H1 (cell line): ENCODE measurements at regions not wholly inside any gene's neighbourhood (a gene's known extent, or its start where the extent isn't known, plus 50 kb on each side); places are given as distances from the start of the nearest gene placed in this dataset.

Source experiments
- CEBPB ChIP-seq: IDR thresholded peaks from 2 replicates; pipeline ENCODE4 v1.6.1; 2012; ENCODE audit warnings: low read depth, low read length
- CREB1 ChIP-seq: IDR thresholded peaks from 2 replicates; pipeline ENCODE4 v1.6.1; 2012; ENCODE audit warnings: inconsistent platforms
- EGR1 ChIP-seq: IDR thresholded peaks from 2 replicates; pipeline ENCODE4 v1.6.1; 2011; ENCODE audit warnings: low read depth, low read length, borderline replicate concordance
- GTF2F1 ChIP-seq: IDR thresholded peaks from 2 replicates; pipeline ENCODE4 v1.6.1; 2012; ENCODE audit warnings: low read depth, low read length, improper control_type of control experiment, borderline replicate concordance
- JUND ChIP-seq: IDR thresholded peaks from 2 replicates; pipeline ENCODE4 v1.6.1; 2011; ENCODE audit warnings: mild to moderate bottlenecking, improper control_type of control experiment, low read length
- MAFK ChIP-seq: IDR thresholded peaks from 2 replicates; pipeline ENCODE4 v1.6.1; 2012; ENCODE audit warnings: low read depth, mild to moderate bottlenecking, improper control_type of control experiment, low read length
- NRF1 ChIP-seq: IDR thresholded peaks from 2 replicates; pipeline ENCODE4 v1.6.1; 2011; ENCODE audit warnings: mild to moderate bottlenecking, low read depth, low read length, improper control_type of control experiment
- RFX5 ChIP-seq: IDR thresholded peaks from 2 replicates; pipeline ENCODE4 v1.6.1; 2011; ENCODE audit warnings: low read depth, low read length, improper control_type of control experiment, borderline replicate concordance
- RXRA ChIP-seq: IDR thresholded peaks from 2 replicates; pipeline ENCODE4 v1.6.1; 2011; ENCODE audit warnings: low read depth, mild to moderate bottlenecking, low read length, moderate library complexity; ENCODE audit not compliant: insufficient read depth
- SP1 ChIP-seq: IDR thresholded peaks from 2 replicates; pipeline ENCODE4 v1.6.1; 2011; ENCODE audit warnings: low read depth, low read length
- TF ChIP-seq, protein P1 (sequence below): fragments of 300-600 bp; sonication (generic); IDR thresholded peaks from 2 replicates; pipeline ENCODE4 v1.7.1; 2012; ENCODE audit warnings: low read length, moderate library complexity, mild to moderate bottlenecking, inconsistent platforms; ENCODE audit not compliant: insufficient replicate concordance
- TF ChIP-seq, protein P2 (sequence below): IDR thresholded peaks from 2 replicates; pipeline ENCODE4 v1.6.1; 2012; ENCODE audit warnings: inconsistent platforms
- TF ChIP-seq, protein P3 (sequence below): IDR thresholded peaks from 2 replicates; pipeline ENCODE4 v1.6.1; 2011; ENCODE audit warnings: low read depth, mild to moderate bottlenecking, low read length; ENCODE audit not compliant: insufficient read depth

DNA sequence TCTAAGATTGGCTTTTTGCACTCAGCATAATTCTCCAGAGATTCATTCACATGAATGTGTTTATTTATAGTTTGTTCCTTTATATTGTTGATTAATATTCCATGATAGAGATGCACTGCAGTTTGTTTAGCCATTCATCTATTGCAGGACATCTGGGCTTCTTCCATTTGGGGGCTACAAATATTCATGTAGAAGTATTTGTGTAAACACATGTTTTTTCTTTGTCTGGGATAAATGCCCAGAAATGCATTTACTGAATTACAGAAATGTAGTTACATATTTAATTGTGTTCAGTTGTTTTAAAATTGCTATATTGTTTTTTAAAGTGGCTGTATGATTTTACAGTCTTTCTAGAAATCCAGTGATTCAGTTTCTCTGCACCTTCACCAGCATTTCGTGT, 635.0 kb downstream of the ZIC1 start (continued):
- TF ChIP-seq, protein P1, sequence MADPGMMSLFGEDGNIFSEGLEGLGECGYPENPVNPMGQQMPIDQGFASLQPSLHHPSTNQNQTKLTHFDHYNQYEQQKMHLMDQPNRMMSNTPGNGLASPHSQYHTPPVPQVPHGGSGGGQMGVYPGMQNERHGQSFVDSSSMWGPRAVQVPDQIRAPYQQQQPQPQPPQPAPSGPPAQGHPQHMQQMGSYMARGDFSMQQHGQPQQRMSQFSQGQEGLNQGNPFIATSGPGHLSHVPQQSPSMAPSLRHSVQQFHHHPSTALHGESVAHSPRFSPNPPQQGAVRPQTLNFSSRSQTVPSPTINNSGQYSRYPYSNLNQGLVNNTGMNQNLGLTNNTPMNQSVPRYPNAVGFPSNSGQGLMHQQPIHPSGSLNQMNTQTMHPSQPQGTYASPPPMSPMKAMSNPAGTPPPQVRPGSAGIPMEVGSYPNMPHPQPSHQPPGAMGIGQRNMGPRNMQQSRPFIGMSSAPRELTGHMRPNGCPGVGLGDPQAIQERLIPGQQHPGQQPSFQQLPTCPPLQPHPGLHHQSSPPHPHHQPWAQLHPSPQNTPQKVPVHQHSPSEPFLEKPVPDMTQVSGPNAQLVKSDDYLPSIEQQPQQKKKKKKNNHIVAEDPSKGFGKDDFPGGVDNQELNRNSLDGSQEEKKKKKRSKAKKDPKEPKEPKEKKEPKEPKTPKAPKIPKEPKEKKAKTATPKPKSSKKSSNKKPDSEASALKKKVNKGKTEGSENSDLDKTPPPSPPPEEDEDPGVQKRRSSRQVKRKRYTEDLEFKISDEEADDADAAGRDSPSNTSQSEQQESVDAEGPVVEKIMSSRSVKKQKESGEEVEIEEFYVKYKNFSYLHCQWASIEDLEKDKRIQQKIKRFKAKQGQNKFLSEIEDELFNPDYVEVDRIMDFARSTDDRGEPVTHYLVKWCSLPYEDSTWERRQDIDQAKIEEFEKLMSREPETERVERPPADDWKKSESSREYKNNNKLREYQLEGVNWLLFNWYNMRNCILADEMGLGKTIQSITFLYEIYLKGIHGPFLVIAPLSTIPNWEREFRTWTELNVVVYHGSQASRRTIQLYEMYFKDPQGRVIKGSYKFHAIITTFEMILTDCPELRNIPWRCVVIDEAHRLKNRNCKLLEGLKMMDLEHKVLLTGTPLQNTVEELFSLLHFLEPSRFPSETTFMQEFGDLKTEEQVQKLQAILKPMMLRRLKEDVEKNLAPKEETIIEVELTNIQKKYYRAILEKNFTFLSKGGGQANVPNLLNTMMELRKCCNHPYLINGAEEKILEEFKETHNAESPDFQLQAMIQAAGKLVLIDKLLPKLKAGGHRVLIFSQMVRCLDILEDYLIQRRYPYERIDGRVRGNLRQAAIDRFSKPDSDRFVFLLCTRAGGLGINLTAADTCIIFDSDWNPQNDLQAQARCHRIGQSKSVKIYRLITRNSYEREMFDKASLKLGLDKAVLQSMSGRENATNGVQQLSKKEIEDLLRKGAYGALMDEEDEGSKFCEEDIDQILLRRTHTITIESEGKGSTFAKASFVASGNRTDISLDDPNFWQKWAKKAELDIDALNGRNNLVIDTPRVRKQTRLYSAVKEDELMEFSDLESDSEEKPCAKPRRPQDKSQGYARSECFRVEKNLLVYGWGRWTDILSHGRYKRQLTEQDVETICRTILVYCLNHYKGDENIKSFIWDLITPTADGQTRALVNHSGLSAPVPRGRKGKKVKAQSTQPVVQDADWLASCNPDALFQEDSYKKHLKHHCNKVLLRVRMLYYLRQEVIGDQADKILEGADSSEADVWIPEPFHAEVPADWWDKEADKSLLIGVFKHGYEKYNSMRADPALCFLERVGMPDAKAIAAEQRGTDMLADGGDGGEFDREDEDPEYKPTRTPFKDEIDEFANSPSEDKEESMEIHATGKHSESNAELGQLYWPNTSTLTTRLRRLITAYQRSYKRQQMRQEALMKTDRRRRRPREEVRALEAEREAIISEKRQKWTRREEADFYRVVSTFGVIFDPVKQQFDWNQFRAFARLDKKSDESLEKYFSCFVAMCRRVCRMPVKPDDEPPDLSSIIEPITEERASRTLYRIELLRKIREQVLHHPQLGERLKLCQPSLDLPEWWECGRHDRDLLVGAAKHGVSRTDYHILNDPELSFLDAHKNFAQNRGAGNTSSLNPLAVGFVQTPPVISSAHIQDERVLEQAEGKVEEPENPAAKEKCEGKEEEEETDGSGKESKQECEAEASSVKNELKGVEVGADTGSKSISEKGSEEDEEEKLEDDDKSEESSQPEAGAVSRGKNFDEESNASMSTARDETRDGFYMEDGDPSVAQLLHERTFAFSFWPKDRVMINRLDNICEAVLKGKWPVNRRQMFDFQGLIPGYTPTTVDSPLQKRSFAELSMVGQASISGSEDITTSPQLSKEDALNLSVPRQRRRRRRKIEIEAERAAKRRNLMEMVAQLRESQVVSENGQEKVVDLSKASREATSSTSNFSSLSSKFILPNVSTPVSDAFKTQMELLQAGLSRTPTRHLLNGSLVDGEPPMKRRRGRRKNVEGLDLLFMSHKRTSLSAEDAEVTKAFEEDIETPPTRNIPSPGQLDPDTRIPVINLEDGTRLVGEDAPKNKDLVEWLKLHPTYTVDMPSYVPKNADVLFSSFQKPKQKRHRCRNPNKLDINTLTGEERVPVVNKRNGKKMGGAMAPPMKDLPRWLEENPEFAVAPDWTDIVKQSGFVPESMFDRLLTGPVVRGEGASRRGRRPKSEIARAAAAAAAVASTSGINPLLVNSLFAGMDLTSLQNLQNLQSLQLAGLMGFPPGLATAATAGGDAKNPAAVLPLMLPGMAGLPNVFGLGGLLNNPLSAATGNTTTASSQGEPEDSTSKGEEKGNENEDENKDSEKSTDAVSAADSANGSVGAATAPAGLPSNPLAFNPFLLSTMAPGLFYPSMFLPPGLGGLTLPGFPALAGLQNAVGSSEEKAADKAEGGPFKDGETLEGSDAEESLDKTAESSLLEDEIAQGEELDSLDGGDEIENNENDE = no peak
- TF ChIP-seq, protein P2, sequence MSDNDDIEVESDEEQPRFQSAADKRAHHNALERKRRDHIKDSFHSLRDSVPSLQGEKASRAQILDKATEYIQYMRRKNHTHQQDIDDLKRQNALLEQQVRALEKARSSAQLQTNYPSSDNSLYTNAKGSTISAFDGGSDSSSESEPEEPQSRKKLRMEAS = no peak
- no peak for TF ChIP-seq GTF2F1
- no peak for TF ChIP-seq RXRA
- no peak for TF ChIP-seq RFX5
- TF ChIP-seq, protein P3, sequence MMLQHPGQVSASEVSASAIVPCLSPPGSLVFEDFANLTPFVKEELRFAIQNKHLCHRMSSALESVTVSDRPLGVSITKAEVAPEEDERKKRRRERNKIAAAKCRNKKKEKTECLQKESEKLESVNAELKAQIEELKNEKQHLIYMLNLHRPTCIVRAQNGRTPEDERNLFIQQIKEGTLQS = no peak
- TF ChIP-seq MAFK = no peak
- TF ChIP-seq NRF1 = no peak
- no peak for TF ChIP-seq JUND
- TF ChIP-seq CREB1 = no peak
- no peak for TF ChIP-seq CEBPB
- no peak for TF ChIP-seq SP1
- no peak for TF ChIP-seq EGR1
